H1 (cell line): ENCODE measurements at regions not wholly inside any gene's neighbourhood (a gene's known extent, or its start where the extent isn't known, plus 50 kb on each side); places are given as distances from the start of the nearest gene placed in this dataset.

ENCODE experiments used
- SAP30 ChIP-seq: fragments of 300-600 bp; sonication (generic); IDR thresholded peaks from 2 replicates; pipeline ENCODE4 v1.7.1; 2012; ENCODE audit warnings: low read length, moderate library complexity, mild to moderate bottlenecking, inconsistent platforms; ENCODE audit not compliant: insufficient read depth, insufficient replicate concordance

GRCh38 chr3:144187531-144188210, 216.0 kb downstream of the DIPK2A start (continued):
- TF ChIP-seq SAP30: no peak
- TF ChIP-seq, all 59 proteins: peak for 0
